IPS-NIHi11 (cell line): ENCODE measurements at regions not wholly inside any gene's neighbourhood (a gene's known extent, or its start where the extent isn't known, plus 50 kb on each side); places are given as distances from the start of the nearest gene placed in this dataset.
A peak's percentile ranks its signal among the peaks of the same experiment; 100 is the strongest.

Experiments
- DNase-seq: peaks from one replicate; pipeline ENCODE4 v3.0.0; 2012; ENCODE audit warnings: mixed read lengths, low spot score

GRCh38 chrX:4243759-4244158 is 530.3 kb upstream of the PRKX start:
- no peak for DNase-seq

- no peak for DNase-seq
These were observed 527.2 kb upstream of the PRKX start for GRCh38 chrX:4240541-4241194.

GRCh38 chrX:4239650-4240540 is 526.4 kb upstream of the PRKX start:
- no peak for DNase-seq

DNA sequence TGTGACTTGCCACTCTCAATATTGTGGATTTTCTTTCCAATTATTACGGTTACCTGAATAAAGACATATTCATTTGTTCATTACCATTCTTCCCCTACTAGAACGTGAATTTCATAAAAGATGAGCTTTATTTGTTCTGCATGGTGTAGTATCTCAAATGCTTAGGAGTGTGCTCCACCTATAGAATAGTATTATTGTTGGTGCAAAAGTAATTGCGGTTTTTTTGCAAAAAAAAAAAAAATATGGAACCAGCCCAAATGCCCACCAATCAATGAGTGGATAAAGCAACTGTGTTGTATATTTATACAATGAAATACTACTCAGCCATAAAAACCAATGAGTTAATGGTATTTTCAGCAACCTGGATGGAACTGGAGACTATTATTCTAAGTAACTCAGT is 525.5 kb upstream of the PRKX start:
- no peak for DNase-seq

GRCh38 chrX:4225086-4225485 is 511.6 kb upstream of the PRKX start:
- no peak for DNase-seq

DNA sequence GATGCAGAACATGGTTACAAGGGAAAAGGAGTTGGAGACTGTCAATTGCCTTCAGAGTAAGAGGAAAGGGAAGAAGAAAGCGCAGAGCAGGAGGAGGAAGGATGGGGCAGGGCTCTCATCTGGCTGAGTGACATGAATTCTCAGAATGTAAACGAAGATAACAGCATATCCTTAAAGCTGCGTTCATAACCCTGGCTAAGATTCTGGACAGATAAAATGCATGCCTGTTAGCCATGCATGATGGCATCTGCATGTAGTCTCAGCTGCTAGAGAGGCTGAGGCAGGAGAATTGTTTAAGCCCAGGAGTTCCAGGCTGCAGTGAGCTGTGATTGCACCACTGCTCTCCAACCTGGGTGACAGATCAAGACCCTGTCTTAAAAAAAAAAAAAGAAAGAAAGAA is 493.5 kb upstream of the PRKX start:
- no peak for DNase-seq

DNA sequence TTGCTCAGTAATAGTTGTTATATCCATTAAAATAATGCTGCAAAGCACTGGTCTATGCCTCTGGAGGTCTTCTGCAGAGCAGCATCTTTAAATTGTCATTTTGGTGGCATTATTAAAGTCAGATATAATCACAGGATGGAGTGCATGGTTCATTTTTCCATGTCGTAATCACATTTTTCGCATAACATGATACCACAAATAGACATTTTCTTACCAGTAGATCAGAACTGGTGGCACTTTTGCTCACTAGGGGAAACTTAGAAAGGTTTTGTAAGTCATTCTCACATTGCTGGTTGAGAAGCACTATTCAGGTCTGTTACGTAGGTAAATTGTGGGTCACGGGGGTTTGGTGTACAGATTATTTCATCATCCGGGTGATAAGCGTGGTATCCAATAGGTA is 484.5 kb upstream of the PRKX start:
- no peak for DNase-seq

DNA sequence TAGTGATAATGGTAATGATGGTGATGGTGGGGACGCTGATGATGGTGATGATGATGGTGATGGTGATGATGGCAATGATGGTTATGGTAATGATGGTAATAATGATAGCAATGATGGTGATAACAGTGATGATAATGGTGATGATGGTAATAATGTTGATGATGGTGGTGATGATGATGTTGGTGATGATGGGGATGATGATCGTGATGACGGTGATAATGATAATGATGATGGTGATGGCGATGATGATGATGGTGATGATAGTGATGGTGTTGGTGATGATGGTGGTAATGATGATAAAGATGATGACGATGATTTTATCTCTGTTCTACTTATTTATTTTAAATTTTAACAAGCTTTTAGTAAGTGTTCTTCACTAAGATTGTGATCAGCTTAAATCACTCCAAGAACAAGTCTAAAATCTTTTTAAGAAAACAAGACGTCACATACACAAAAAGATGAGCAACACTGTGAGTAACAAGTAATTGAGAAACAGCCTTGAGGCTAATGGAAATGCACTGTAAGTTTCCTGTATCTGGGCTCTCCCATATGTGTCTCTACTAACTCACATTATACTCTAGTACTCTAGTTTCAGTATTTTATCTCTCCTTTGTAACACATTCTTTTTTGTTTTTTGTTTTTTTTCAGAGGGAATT is 480.2 kb upstream of the PRKX start:
- DNase-seq: no peak

GRCh38 chrX:4186331-4186730 is 472.9 kb upstream of the PRKX start:
- DNase-seq: no peak

DNA sequence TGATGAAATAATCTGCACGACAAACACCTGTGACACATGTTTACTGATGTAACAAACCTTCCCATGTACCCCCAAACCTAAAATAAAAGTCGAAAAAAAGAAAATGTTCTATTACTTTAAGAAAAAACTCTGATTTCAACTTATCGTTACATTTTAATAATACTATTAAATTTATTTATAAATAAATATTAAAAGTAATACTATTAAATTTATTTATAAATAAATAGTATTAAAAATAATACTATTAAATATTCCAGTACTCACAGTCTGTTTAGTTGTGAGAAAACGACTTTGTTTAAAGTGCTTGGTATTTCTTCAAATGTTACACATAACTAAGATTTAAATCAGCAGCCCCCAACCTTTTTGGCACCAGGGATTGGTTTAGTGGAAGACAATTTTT is 471.6 kb upstream of the PRKX start:
- no peak for DNase-seq

DNA sequence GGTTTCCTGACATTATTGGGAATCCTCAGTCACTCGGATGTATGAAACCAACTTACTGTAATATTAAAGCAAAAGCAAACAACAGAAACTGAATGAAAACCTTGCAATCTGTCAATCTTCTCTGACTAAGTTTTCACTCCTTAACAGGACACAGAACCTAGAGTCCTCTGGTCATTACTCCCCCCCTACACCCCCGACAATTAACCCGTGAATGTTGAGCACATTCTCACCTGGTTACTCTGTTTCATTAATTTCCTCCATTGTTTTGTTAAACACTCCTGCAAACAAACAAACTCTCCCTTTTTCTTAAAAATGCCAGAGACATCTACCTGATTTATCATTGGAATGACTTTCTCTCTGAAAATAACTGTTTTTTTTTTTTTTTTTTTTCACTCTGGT is 469.0 kb upstream of the PRKX start:
- DNase-seq: peak; percentile 3

DNA sequence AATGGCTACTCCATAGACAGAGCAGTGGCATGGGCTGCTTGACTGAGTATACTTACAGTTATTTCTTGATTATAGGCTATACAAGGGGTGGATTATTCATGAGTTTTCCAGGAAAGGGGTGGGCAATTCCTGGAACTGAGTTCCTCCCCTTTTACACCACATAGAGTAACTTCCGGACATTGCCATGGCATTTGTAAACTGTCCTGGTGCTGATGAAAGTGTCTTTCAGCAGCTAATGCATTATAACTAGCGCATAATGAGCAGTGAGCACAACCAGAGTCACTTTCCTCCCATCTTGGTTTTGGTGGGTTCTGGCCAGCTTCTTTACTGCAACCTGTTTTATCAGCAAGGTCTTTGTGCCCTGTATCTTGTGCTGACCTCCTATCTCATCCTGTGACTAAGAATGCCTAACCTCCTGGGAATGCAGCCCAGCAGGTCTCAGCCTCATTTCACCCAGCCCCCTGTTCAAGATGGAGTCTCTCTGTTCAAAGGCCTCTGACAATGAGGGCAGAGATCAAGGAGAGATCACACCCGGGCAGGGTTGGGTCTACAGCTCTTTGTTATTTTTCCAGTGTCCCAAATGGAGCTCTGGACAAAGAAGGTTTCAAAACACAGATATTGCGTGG is 468.4 kb upstream of the PRKX start:
- peak; percentile 4 for DNase-seq

DNA sequence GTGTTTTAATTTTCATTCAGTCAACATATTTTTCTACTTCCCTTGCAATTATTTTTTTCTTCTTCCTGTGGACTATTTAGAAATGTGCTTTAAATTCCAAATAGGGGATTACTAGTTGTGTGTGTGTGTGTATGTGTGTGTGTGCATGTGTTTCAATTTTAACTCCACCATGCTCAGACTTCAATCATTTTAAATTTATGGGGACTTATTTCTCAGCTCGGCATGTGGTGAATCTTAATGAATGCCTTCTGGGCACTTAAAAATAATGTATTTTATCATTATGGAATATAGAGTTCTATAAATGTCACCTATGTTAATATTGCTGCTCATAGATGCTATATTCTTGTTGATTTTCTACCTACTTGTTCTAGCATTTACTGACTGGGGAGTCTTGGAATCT is 465.6 kb upstream of the PRKX start:
- no peak for DNase-seq

DNA sequence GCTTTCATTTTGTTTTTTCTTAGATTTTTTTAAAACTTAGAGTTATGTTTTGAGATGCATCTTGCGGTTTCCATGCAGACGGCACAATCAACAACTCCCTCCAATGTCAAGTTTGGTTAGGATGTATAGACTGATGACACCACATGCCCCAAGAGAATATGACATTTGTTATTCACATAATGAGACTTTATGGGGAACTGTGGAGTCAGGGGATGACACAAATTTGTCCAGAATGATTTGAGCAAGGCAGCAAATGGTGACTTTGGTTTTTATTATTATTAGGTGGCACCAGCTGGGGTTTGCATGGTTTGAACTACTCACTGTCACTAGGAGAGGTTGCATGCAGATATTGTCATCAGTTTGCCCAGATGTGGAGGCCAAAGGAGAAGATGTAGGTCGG is 461.8 kb upstream of the PRKX start:
- no peak for DNase-seq

- DNase-seq: no peak
These were observed 460.3 kb upstream of the PRKX start for GRCh38 chrX:4173743-4174142.

GRCh38 chrX:4151798-4152197 is 438.3 kb upstream of the PRKX start:
- DNase-seq: no peak

DNA sequence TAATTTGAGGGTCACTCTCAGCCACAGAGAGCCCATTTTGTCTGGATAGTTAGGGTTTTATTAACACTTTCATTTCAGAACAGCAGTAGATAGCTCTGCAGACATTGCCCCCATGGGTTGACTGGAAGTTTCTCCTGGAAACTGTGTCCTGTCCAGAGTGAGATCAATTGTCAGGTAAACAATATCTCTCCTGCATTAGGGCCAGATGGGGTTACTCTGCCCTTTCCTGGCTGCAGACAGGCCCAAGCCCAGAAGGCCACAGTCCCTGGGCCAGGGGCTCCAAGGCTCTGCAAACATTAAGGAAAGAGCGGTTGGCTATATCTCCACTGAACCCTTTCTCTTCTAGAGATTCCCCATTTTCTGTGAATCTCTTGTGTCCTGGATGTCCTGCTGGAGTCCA is 436.8 kb upstream of the PRKX start:
- DNase-seq: no peak

- DNase-seq: no peak
These were observed 416.2 kb upstream of the PRKX start for GRCh38 chrX:4129626-4130025.

DNA sequence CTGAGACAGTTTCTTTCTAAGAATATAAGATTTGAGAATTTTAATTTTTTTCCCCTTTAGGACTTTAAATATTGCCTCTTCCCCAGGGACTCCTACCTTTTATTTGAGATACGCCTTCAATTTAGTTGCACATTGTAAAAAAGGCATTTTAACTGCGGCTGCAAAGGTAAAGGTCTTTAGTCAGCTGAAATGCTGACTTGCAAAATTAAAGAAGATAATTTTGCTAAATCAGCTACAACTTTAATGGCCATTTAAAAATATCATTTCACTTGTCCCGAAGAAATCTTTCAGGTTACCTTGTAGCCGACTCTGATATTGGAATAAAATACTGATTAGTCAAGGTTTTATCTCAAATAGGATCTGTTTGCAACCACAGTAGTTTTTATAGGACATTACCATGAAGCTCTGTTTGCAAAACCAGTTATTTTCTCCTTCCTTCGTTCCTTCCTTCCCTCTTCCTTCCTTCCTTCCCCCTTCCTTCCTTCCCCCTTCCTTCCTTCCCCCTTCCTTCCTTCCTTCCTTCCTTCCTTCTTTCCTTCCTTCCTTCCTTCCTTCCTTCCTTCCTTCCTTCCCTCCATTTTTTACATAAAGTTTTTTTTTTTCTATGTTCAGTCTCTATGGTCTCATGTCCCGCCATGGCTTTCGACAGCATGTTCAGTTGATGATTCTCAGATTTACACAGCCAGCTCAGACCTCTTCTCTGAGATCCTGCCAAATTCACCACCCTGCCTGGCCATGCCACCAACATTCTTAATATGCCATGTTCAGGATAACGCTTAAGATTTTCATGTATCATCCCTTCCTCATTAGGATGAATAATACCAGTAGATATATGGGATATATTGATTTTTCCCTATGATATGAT is 405.4 kb upstream of the PRKX start:
- DNase-seq: no peak

DNA sequence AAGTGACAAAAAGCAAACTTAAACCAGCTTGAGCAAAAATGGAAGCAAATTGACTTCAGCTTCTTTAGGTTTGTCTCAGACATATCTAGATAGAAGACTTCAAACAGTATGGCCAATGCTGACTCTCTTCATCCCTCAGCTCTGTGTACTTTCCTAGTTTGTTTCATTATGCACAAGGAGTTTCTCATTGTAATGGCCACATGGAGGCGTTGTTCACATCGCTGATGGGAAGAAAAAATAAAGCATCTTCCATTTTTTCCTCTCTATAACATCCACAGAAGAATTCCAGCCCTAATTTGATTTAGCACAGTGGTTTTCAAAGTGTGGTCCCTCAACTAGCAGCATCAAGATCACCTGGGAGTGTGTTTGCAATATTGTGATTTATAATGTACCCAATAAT is 397.5 kb upstream of the PRKX start:
- no peak for DNase-seq

- no peak for DNase-seq
These were observed 381.5 kb upstream of the PRKX start for GRCh38 chrX:4094926-4095325.
